Myocyte (in vitro differentiated cells): ENCODE measurements at regions not wholly inside any gene's neighbourhood (a gene's known extent, or its start where the extent isn't known, plus 50 kb on each side); places are given as distances from the start of the nearest gene placed in this dataset.

Experiments used
- DNase-seq: peaks from one replicate; pipeline ENCODE4 v3.0.0-alpha.2; 2012; ENCODE audit warnings: low read depth

GRCh38 chr18:77442393-77442792 lies 192.7 kb downstream of the GALR1 start:
- no peak for DNase-seq

- DNase-seq: no peak
Measured at GRCh38 chr18:77444385-77444784, 194.7 kb downstream of the GALR1 start.

- DNase-seq: no peak
Measured at GRCh38 chr18:77448046-77448445, 198.4 kb downstream of the GALR1 start.

- DNase-seq: no peak
Measured at GRCh38 chr18:77455004-77455403, 205.4 kb downstream of the GALR1 start.

- no peak for DNase-seq
Measured at GRCh38 chr18:77457681-77458080, 208.0 kb downstream of the GALR1 start.

- no peak for DNase-seq
Measured at GRCh38 chr18:77461062-77461688, 211.5 kb downstream of the GALR1 start.

GRCh38 chr18:77464917-77465316 lies 215.3 kb downstream of the GALR1 start:
- no peak for DNase-seq

- DNase-seq: no peak
Measured at GRCh38 chr18:77466890-77467289, 217.2 kb downstream of the GALR1 start.

- DNase-seq: no peak
Measured at GRCh38 chr18:77469131-77469530, 219.5 kb downstream of the GALR1 start.

GRCh38 chr18:77470569-77471413 lies 221.1 kb downstream of the GALR1 start:
- no peak for DNase-seq

GRCh38 chr18:77472509-77472908 lies 222.9 kb downstream of the GALR1 start:
- no peak for DNase-seq

GRCh38 chr18:77478646-77479442 lies 229.2 kb downstream of the GALR1 start:
- DNase-seq: no peak

GRCh38 chr18:77481541-77481940 lies 231.9 kb downstream of the GALR1 start:
- DNase-seq: no peak

- DNase-seq: no peak
Measured at GRCh38 chr18:77482190-77483085, 232.8 kb downstream of the GALR1 start.

GRCh38 chr18:77486985-77487384 lies 237.3 kb downstream of the GALR1 start:
- DNase-seq: no peak

- DNase-seq: no peak
Measured at GRCh38 chr18:77487951-77488740, 238.5 kb downstream of the GALR1 start.

GRCh38 chr18:77495079-77495478 lies 245.4 kb downstream of the GALR1 start:
- DNase-seq: no peak

- no peak for DNase-seq
Measured at GRCh38 chr18:77495982-77496690, 246.5 kb downstream of the GALR1 start.

- DNase-seq: no peak
Measured at GRCh38 chr18:77501266-77501665, 251.6 kb downstream of the GALR1 start.
